HG03139 (cell line): ENCODE measurements at regions not wholly inside any gene's neighbourhood (a gene's known extent, or its start where the extent isn't known, plus 50 kb on each side); places are given as distances from the start of the nearest gene placed in this dataset.
"Not testable (repeated sequence)": the region's sequence is repeated elsewhere in the genome, so short reads cannot be mapped to it uniquely, and the experiment has no call there.

Experiments used
- ATAC-seq: cut with Tn5 transposase; IDR thresholded peaks from one replicate; pipeline ENCODE4 v1.9.1; 2021; ENCODE audit not compliant: unreplicated experiment

DNA sequence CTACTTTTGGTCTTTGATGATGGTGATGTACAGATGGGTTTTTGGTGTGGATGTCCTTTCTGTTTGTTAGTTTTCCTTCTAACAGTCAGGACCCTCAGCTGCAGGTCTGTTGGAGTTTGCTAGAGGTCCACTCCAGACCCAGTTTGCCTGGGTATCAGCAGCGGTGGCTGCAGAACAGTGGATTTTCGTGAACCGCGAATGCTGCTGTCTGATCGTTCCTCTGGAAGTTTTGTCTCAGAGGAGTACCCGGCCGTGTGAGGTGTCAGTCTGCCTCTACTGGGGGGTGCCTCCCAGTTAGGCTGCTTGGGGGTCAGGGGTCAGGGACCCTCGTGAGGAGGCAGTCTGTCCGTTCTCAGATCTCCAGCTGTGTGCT lies 56.6 kb upstream of the TNFAIP8 start:
- not testable (repeated sequence) for ATAC-seq

- ATAC-seq, result not testable (repeated sequence)
Observed at GRCh38 chr5:119299615-119300310, 56.1 kb upstream of the TNFAIP8 start.

DNA sequence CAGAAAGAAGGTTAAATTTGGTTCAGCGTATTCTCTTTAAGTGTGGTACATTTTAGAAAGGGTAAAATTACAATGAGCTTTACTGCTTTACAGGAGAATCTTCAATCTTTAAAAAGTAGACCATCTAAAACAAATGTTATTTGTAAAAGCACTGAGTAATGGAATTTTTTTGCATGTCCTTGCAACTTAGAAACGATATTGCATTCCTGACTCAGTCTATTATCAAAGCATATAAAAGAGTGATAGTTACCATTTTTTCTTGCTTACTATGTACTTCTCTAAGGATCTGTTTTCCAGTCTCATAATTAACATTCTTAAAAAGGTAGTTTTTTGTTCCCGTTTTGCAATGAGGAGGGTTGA lies 55.5 kb upstream of the TNFAIP8 start:
- no peak for ATAC-seq

DNA sequence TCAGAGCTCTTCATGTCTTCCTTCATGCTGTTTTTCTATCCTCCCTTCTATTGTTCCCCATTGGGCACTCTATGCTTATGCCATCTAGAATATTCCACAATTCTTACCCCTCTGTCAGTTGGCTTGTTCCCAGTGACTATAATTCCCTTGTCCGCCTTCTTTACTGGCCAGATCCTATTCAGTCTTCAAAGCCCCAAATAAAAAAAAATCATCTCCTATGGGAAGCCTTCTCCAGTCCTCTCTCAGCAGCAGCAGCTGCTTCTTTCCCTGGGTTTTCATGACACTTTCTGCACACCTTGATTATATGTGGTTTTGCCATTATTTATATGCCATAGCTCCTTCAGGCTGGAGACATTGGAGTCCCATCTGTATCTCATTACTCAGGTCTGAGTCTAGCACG lies 54.6 kb upstream of the TNFAIP8 start:
- ATAC-seq, result no peak

DNA sequence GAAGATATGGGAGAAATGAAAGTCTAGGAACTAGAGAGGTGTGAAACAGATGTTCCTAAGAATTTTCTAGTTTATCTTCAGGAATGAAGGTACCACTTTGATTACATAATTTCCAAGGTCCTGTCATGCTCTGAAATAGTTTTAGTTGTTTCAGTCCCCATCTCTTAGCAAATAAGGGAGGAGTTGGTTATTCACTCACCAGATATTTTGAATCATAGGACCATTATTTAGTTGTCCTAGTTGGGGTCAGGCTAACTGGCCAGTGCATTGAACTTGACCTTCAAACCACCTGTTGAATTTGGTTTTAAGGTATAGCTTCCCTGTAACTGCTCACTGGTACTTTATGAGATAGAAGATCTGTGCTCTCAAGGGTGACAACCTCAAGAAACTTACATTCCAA lies 53.9 kb upstream of the TNFAIP8 start:
- no peak for ATAC-seq

GRCh38 chr5:119302449-119302848 lies 53.4 kb upstream of the TNFAIP8 start:
- ATAC-seq, result no peak

- peak; percentile 57 for ATAC-seq
Observed at GRCh38 chr5:119302916-119303897, 52.6 kb upstream of the TNFAIP8 start.

DNA sequence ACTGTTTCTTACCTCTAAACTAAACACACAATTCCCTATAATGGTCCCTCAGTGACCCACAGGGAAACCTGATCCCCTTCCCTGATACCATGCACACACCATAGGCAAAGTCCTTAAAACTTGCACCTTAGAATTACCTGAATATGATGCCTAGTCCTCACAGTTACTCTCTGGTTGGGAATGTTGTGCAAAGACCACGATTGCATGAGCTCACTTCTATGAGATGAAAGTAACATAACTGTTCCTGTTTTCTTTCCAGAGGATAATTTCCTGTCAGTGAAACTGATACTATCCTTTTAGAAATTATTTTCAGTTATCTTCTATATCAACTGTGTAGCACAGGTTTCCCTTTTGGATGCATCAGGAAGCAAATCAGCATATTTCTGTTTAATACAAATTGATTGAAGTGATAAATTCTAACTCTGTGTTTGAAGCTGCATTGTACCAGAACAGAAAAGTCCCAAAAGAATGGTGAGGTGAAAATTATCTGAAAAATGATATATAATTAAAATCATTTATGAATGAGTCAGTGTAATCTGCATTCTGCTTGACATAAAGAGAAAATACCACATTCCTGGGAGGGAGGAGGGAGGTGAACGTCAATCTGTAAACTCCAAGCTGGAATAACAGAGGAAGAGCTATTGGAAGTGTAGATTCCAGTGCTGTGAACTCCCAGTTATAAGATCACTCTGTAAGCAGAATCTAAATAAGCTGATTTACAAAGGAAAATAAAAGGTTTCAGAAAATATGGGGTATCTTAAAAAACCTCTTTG lies 51.2 kb upstream of the TNFAIP8 start:
- ATAC-seq, result no peak
